Mesothelial cell of epicardium (in vitro differentiated cells): ENCODE measurements at regions not wholly inside any gene's neighbourhood (a gene's known extent, or its start where the extent isn't known, plus 50 kb on each side); places are given as distances from the start of the nearest gene placed in this dataset.
A peak's percentile ranks its signal among the peaks of the same experiment; 100 is the strongest.

Experiments
- DNase-seq, 2 experiments: peaks; one replicate each; pipeline ENCODE4 v3.0.0; 2021; ENCODE audit warnings: low spot score in 2 of 2; ENCODE audit not compliant: unreplicated experiment in 2 of 2
- H3K27ac Mint-ChIP-seq: 2 replicates; pipeline ENCODE4 v1.8.0; 2021; ENCODE audit warnings: mixed read lengths
- H3K27me3 Mint-ChIP-seq: 2 replicates; pipeline ENCODE4 v1.8.0; 2021; ENCODE audit warnings: low read depth, mixed read lengths
- H3K36me3 Mint-ChIP-seq: 2 replicates; pipeline ENCODE4 v1.8.0; 2021; ENCODE audit warnings: mixed read lengths
- H3K4me1 Mint-ChIP-seq: 2 replicates; pipeline ENCODE4 v1.8.0; 2021; ENCODE audit warnings: mixed read lengths
- H3K4me3 Mint-ChIP-seq: 2 replicates; pipeline ENCODE4 v1.8.0; 2021; ENCODE audit warnings: mild to moderate bottlenecking, moderate library complexity, mixed read lengths
- H3K9me3 Mint-ChIP-seq: 2 replicates; pipeline ENCODE4 v1.8.0; 2021; ENCODE audit warnings: mixed read lengths
- CTCF ChIP-seq: fragments of 200-600 bp; sonication (generic); IDR thresholded peaks from one replicate; pipeline ENCODE4 v1.5.0; 2021; ENCODE audit warnings: antibody characterized with exemption; ENCODE audit not compliant: unreplicated experiment

GRCh38 chr2:37506407-37507050, 162.1 kb downstream of the QPCT start:
- Mint-ChIP-seq H3K4me3 (no peak overlapping the region), H3K27ac (peak overlapping the region; percentile 81), H3K4me1 (peaks cover 33% of the 10 kb centered on the region), H3K27me3 (no peaks in the 10 kb centered on the region), H3K36me3 (peaks cover 2% of the 10 kb centered on the region), H3K9me3 (peaks cover 13% of the 10 kb centered on the region)
- no peak for DNase-seq
- no peak for TF ChIP-seq CTCF

DNA sequence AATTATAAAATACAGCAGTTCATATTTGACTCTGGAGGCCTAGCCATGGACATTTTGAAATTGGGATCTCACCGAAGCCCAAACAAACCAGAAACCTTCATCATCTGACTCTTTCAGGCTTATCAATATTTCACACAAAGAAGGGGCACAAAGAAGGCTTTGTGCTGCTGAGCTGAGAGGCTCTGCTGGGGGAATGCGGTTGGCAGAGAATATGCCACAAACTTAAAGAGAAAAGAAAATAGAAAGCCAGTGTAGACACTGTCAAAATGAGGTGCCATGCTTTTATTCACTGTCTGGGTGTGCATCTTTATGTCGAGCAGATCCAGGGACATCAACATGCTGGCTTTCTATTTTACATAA, 162.6 kb downstream of the QPCT start:
- no peak overlapping the region for H3K4me3 Mint-ChIP-seq
- H3K27me3 Mint-ChIP-seq, result no peaks in the 10 kb centered on the region
- TF ChIP-seq CTCF, result no peak
- H3K4me1 Mint-ChIP-seq, result peaks cover 33% of the 10 kb centered on the region
- peaks cover 13% of the 10 kb centered on the region for H3K9me3 Mint-ChIP-seq
- H3K27ac Mint-ChIP-seq, result peak overlapping the region; percentile 81
- H3K36me3 Mint-ChIP-seq, result peaks cover 2% of the 10 kb centered on the region
- DNase-seq, result no peak

DNA sequence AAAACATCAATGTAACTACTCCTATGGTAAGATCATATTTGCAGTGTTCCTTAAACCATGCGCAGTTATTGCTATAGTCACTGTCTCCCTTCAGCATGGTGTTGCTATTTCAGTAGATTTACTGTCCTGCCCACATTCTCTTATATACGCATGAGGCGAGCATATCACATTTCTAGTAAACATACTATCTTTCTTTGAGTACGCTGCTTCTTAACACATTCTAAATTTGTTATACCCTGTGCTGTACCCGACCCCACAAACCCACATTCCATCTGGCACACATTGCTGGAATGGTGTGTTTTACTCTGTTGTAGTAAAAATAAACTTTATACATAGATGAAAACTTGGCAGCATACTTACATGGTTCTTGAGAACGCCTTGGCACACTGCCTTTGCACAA, 163.3 kb downstream of the QPCT start:
- Mint-ChIP-seq H3K27ac (no peak overlapping the region), H3K4me3 (no peak overlapping the region), H3K36me3 (peaks cover 2% of the 10 kb centered on the region), H3K4me1 (peaks cover 33% of the 10 kb centered on the region), H3K27me3 (no peaks in the 10 kb centered on the region), H3K9me3 (peaks cover 13% of the 10 kb centered on the region)
- DNase-seq, result no peak
- no peak for TF ChIP-seq CTCF

- Mint-ChIP-seq H3K9me3 (peaks cover 17% of the 10 kb centered on the region), H3K4me3 (no peak overlapping the region), H3K27me3 (no peaks in the 10 kb centered on the region), H3K36me3 (peaks cover 4% of the 10 kb centered on the region), H3K4me1 (peaks cover 2% of the 10 kb centered on the region), H3K27ac (no peak overlapping the region)
- no peak for DNase-seq
- TF ChIP-seq CTCF, result no peak
These were observed 158.5 kb downstream of the CDC42EP3 start for GRCh38 chr2:37512971-37513370.

GRCh38 chr2:37523814-37524362, 147.6 kb downstream of the CDC42EP3 start:
- no peak for DNase-seq
- peaks cover 7% of the 10 kb centered on the region for H3K4me1 Mint-ChIP-seq
- peak overlapping the region; percentile 24 for H3K27ac Mint-ChIP-seq
- H3K9me3 Mint-ChIP-seq, result no peaks in the 10 kb centered on the region
- no peaks in the 10 kb centered on the region for H3K36me3 Mint-ChIP-seq
- H3K4me3 Mint-ChIP-seq, result no peak overlapping the region
- TF ChIP-seq CTCF, result no peak
- H3K27me3 Mint-ChIP-seq, result no peaks in the 10 kb centered on the region

GRCh38 chr2:37526323-37526722, 145.1 kb downstream of the CDC42EP3 start:
- H3K4me3 Mint-ChIP-seq, result no peak overlapping the region
- H3K27me3 Mint-ChIP-seq, result no peaks in the 10 kb centered on the region
- no peaks in the 10 kb centered on the region for H3K36me3 Mint-ChIP-seq
- no peak for TF ChIP-seq CTCF
- H3K27ac Mint-ChIP-seq, result no peak overlapping the region
- H3K4me1 Mint-ChIP-seq, result peaks cover 7% of the 10 kb centered on the region
- H3K9me3 Mint-ChIP-seq, result no peaks in the 10 kb centered on the region
- no peak for DNase-seq
